Astrocyte (in vitro differentiated cells and primary cell): ENCODE measurements at regions not wholly inside any gene's neighbourhood (a gene's known extent, or its start where the extent isn't known, plus 50 kb on each side); places are given as distances from the start of the nearest gene placed in this dataset.

ENCODE experiments used
- EZH2 ChIP-seq: IDR thresholded peaks from 2 replicates; pipeline ENCODE4 v1.6.1; 2012; ENCODE audit warnings: mild to moderate bottlenecking, low read length, inconsistent platforms; ENCODE audit not compliant: insufficient read depth
- TF ChIP-seq, protein P1 (sequence below): IDR thresholded peaks from 2 replicates; pipeline ENCODE4 v1.5.1; 2011; ENCODE audit warnings: low read depth, mild to moderate bottlenecking, inconsistent platforms, low read length, moderate library complexity; ENCODE audit not compliant: insufficient read depth

DNA sequence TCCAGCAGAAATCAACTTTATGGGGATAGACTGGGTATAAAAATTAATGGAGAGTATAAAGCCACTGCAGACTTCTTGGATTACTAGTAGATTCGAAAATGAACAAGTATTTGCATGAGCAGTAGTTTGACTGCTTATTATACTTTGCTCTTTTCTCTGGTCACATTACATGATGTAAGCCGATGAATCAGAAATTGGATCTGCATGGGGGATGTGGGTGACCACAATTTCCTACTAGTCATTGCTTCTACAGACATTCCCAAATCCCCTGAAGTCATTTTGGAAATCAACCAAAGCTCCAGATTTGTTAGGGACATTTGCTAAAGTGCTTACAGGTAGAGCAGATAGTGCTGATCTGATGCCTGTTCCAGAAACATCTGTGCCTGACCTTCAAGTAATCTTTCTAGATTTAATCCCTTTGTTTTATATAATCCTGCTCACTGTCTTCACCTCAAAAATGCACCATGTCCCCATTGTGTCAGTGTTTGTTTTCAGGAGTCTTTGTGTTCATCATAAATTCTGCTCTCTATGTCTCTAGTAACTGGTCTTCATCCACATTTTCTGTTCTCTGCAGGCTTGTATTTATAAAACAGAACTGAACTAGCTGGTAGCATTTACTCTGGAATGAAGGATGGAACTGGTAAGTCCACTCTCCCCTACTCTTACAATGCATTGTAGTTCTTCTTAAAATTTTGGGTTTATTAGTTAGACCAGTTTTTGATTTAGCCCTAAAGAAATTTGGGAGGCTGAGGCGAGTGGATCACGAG lies 201.5 kb upstream of the CSNK1A1L start:
- TF ChIP-seq, protein P1, sequence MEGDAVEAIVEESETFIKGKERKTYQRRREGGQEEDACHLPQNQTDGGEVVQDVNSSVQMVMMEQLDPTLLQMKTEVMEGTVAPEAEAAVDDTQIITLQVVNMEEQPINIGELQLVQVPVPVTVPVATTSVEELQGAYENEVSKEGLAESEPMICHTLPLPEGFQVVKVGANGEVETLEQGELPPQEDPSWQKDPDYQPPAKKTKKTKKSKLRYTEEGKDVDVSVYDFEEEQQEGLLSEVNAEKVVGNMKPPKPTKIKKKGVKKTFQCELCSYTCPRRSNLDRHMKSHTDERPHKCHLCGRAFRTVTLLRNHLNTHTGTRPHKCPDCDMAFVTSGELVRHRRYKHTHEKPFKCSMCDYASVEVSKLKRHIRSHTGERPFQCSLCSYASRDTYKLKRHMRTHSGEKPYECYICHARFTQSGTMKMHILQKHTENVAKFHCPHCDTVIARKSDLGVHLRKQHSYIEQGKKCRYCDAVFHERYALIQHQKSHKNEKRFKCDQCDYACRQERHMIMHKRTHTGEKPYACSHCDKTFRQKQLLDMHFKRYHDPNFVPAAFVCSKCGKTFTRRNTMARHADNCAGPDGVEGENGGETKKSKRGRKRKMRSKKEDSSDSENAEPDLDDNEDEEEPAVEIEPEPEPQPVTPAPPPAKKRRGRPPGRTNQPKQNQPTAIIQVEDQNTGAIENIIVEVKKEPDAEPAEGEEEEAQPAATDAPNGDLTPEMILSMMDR, result no peak
- TF ChIP-seq EZH2, result no peak
